SKM-1 (cell line): ENCODE measurements at regions not wholly inside any gene's neighbourhood (a gene's known extent, or its start where the extent isn't known, plus 50 kb on each side); places are given as distances from the start of the nearest gene placed in this dataset.

ENCODE experiments used
- DNase-seq: peaks from one replicate; lab custom pipeline; 2025; ENCODE audit not compliant: unreplicated experiment; lab: John Stamatoyannopoulos, UW

GRCh38 chr13:103263448-103263847 lies 197.2 kb upstream of the SLC10A2 start:
- no peak for DNase-seq

GRCh38 chr13:103255587-103256301 lies 189.5 kb upstream of the SLC10A2 start:
- DNase-seq, result no peak

- DNase-seq, result no peak
Measured at GRCh38 chr13:103250071-103250470, 183.9 kb upstream of the SLC10A2 start.

GRCh38 chr13:103246581-103247200 lies 180.5 kb upstream of the SLC10A2 start:
- no peak for DNase-seq

GRCh38 chr13:103243495-103243894 lies 177.3 kb upstream of the SLC10A2 start:
- DNase-seq, result no peak

GRCh38 chr13:103238441-103238840 lies 172.2 kb upstream of the SLC10A2 start:
- DNase-seq, result no peak

- DNase-seq, result no peak
Measured at GRCh38 chr13:103236213-103236612, 170.0 kb upstream of the SLC10A2 start.

GRCh38 chr13:103229674-103230073 lies 163.5 kb upstream of the SLC10A2 start:
- no peak for DNase-seq

- no peak for DNase-seq
Measured at GRCh38 chr13:103224804-103225203, 158.6 kb upstream of the SLC10A2 start.

GRCh38 chr13:103222683-103223082 lies 156.5 kb upstream of the SLC10A2 start:
- no peak for DNase-seq

GRCh38 chr13:103218253-103218652 lies 152.0 kb upstream of the SLC10A2 start:
- DNase-seq, result no peak

- DNase-seq, result no peak
Measured at GRCh38 chr13:103213152-103213551, 146.9 kb upstream of the SLC10A2 start.

GRCh38 chr13:103210348-103210747 lies 144.1 kb upstream of the SLC10A2 start:
- DNase-seq, result no peak

- DNase-seq, result no peak
Measured at GRCh38 chr13:103203735-103204330, 137.6 kb upstream of the SLC10A2 start.

GRCh38 chr13:103200118-103200885 lies 134.1 kb upstream of the SLC10A2 start:
- no peak for DNase-seq

GRCh38 chr13:103199380-103200088 lies 133.3 kb upstream of the SLC10A2 start:
- no peak for DNase-seq

GRCh38 chr13:103196356-103196755 lies 130.1 kb upstream of the SLC10A2 start:
- no peak for DNase-seq

GRCh38 chr13:103195762-103196161 lies 129.5 kb upstream of the SLC10A2 start:
- DNase-seq, result no peak

GRCh38 chr13:103194871-103195270 lies 128.7 kb upstream of the SLC10A2 start:
- no peak for DNase-seq

GRCh38 chr13:103192511-103193135 lies 126.4 kb upstream of the SLC10A2 start:
- no peak for DNase-seq

- no peak for DNase-seq
Measured at GRCh38 chr13:103190841-103191240, 124.6 kb upstream of the SLC10A2 start.
